HFFc6 (cell line): ENCODE measurements at regions not wholly inside any gene's neighbourhood (a gene's known extent, or its start where the extent isn't known, plus 50 kb on each side); places are given as distances from the start of the nearest gene placed in this dataset.

Experiments used
- DNase-seq: peaks from one replicate; pipeline ENCODE4 v3.0.0-alpha.2; 2018
- H3K27ac Mint-ChIP-seq: 2 replicates; pipeline ENCODE4 v1.8.0; 2020; ENCODE audit warnings: mild to moderate bottlenecking, mixed read lengths
- H3K27me3 Mint-ChIP-seq: 2 replicates; pipeline ENCODE4 v1.8.0; 2021; ENCODE audit warnings: mild to moderate bottlenecking, moderate library complexity, mixed read lengths; ENCODE audit not compliant: insufficient read depth
- H3K36me3 Mint-ChIP-seq: 2 replicates; pipeline ENCODE4 v1.8.0; 2021; ENCODE audit warnings: low read depth, mixed read lengths
- H3K4me1 Mint-ChIP-seq: 2 replicates; pipeline ENCODE4 v1.8.0; 2020; ENCODE audit warnings: low read depth, mixed read lengths
- H3K4me3 Mint-ChIP-seq: 2 replicates; pipeline ENCODE4 v1.8.0; 2020; ENCODE audit warnings: mild to moderate bottlenecking, moderate library complexity, mixed read lengths
- H3K9me3 Mint-ChIP-seq: 2 replicates; pipeline ENCODE4 v1.8.0; 2020; ENCODE audit warnings: mild to moderate bottlenecking, mixed read lengths
- TF ChIP-seq, protein P1 (sequence below): fragments of 200-600 bp; sonication (generic); IDR thresholded peaks from 2 replicates; pipeline ENCODE4 v1.5.0; 2021; ENCODE audit warnings: antibody characterized with exemption, mild to moderate bottlenecking

DNA sequence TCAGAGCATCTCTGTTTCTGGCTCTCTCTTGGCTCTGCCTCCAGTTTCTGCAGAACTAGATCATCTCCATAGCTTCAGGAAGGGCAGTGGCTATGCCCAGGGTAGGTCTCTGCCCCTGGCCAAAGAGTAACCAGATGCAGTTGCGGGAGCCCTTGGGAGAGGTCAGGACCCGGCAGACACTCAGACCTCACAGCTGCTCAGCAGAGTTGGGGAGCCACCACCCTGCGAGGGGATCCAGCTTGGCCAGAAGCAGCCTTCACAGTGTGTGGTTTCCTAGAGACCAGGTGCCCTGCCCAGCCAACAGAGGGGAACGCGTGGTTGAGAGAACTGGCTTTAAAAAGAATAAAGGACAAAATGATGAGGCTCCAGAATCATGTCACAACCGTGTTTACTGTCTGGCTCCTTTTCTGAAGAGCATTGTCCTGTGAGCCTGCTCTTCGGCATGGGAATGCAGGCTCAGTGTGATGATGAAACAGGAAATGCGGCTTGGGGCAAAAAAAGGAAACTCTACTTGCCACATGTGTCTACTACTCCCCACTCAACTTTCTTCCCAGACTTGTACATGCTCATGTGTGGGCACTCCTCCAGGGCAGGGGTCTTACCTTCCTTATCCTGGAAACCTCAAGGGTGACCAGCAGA, 243.1 kb downstream of the INHBA start:
- H3K4me3 Mint-ChIP-seq = no peak overlapping the region
- no peaks in the 10 kb centered on the region for H3K36me3 Mint-ChIP-seq
- H3K27me3 Mint-ChIP-seq = no peaks in the 10 kb centered on the region; the same call in 1 of the 2 replicates
- no peaks in the 10 kb centered on the region for H3K4me1 Mint-ChIP-seq
- no peak for DNase-seq
- H3K27ac Mint-ChIP-seq = no peak overlapping the region
- TF ChIP-seq, protein P1, sequence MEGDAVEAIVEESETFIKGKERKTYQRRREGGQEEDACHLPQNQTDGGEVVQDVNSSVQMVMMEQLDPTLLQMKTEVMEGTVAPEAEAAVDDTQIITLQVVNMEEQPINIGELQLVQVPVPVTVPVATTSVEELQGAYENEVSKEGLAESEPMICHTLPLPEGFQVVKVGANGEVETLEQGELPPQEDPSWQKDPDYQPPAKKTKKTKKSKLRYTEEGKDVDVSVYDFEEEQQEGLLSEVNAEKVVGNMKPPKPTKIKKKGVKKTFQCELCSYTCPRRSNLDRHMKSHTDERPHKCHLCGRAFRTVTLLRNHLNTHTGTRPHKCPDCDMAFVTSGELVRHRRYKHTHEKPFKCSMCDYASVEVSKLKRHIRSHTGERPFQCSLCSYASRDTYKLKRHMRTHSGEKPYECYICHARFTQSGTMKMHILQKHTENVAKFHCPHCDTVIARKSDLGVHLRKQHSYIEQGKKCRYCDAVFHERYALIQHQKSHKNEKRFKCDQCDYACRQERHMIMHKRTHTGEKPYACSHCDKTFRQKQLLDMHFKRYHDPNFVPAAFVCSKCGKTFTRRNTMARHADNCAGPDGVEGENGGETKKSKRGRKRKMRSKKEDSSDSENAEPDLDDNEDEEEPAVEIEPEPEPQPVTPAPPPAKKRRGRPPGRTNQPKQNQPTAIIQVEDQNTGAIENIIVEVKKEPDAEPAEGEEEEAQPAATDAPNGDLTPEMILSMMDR = no peak
- H3K9me3 Mint-ChIP-seq = no peaks in the 10 kb centered on the region

DNA sequence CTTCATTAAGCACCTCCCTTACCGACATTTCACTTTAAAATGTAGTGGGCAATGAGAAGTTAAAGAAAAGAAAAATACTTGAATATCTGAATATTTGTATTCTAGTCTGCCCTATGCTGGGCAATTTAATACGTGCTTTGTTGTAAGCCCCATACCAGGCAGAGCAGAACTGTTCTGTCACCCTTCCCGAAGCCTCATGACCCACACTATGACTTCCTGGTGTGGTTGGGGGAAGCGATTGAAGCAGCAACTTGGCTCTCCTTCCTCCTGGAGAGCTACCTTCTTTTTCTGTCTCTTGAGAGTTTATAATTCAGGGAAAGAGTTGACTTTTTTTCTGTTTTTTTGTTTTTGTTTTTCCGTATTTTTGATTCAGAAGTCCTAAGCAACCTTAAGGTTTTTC, 243.7 kb downstream of the INHBA start:
- no peaks in the 10 kb centered on the region for H3K4me1 Mint-ChIP-seq
- H3K36me3 Mint-ChIP-seq = no peaks in the 10 kb centered on the region
- no peak for DNase-seq
- no peak overlapping the region for H3K27ac Mint-ChIP-seq
- TF ChIP-seq, protein P1 = no peak
- H3K27me3 Mint-ChIP-seq = no peaks in the 10 kb centered on the region; the same call in 1 of the 2 replicates
- H3K4me3 Mint-ChIP-seq = no peak overlapping the region
- H3K9me3 Mint-ChIP-seq = no peaks in the 10 kb centered on the region

DNA sequence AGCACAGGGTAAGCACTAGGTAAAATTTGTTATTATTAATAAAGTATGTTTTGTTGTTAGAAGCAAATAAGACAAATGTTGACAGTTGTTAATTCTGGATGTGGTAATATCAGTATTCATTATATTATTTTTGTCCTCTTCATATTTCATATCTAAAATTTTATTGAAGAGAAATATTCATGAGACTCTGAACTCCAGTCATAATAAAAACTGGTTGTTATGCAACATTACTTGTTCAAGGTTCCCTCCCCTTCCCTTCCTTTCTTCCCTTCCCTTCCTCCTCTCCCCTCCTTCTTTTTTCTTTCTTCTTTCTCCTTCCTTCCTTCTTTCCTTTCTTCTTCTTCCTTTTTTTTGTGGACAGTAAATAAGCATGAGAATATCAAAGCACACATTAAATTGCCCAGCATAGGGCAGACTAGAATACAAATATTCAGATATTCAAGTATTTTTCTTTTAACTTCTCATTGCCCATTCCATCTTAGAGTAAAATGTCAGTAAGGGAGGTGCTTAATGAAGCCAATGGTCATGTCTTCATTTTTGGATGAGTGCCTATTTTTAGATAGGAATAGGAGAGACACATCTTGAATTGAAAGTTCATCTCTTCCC, 245.0 kb downstream of the INHBA start:
- H3K4me3 Mint-ChIP-seq = no peak overlapping the region
- TF ChIP-seq, protein P1 = no peak
- no peaks in the 10 kb centered on the region; the same call in 1 of the 2 replicates for H3K27me3 Mint-ChIP-seq
- no peak overlapping the region for H3K27ac Mint-ChIP-seq
- no peaks in the 10 kb centered on the region for H3K36me3 Mint-ChIP-seq
- H3K9me3 Mint-ChIP-seq = no peaks in the 10 kb centered on the region
- no peaks in the 10 kb centered on the region for H3K4me1 Mint-ChIP-seq
- no peak for DNase-seq

DNA sequence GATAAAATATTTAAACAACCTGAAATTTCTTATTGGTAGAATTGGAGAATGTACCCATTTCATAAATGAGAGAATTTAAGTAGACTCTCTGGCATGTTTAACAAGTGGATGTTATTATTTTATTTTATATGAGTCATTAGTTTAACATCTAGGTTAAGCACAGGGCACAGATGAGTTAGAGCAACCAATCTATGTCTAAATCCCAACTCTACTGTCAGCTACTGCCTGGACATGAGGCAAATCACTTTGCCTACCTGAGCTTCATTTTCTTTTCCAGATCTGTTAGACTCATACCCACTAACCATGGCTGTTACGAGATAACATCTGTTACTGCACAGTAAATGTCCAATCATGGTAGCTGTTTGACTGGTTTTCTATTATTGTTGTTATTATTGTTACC, 251.1 kb downstream of the INHBA start:
- H3K9me3 Mint-ChIP-seq = no peaks in the 10 kb centered on the region
- H3K36me3 Mint-ChIP-seq = no peaks in the 10 kb centered on the region
- no peak overlapping the region for H3K27ac Mint-ChIP-seq
- H3K27me3 Mint-ChIP-seq = no peaks in the 10 kb centered on the region
- H3K4me1 Mint-ChIP-seq = peaks cover 16% of the 10 kb centered on the region
- TF ChIP-seq, protein P1 = no peak
- H3K4me3 Mint-ChIP-seq = no peak overlapping the region
- peak; percentile 23 for DNase-seq

DNA sequence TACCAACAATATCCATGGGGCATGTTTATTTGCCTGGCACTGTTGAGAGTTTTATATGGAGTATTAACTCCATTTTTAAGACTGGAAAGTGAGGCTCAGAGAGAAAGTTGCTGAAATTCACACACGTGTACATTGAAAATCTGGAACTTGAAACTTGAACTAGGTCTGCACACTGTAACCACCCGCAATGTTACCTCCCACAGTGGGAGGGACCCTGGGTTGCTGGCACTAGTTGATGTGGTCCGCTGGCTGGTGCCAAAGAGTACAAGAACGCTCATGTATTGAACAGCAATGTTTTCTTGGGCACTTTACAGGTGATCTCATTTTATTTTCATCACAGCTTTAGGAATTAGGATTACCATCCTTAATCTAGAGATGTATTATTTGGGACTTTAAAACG, 253.2 kb downstream of the INHBA start:
- TF ChIP-seq, protein P1 = no peak
- Mint-ChIP-seq H3K27ac (no peak overlapping the region), H3K4me3 (no peak overlapping the region), H3K36me3 (no peaks in the 10 kb centered on the region), H3K27me3 (no peaks in the 10 kb centered on the region), H3K9me3 (no peaks in the 10 kb centered on the region), H3K4me1 (peaks cover 16% of the 10 kb centered on the region)
- no peak for DNase-seq
